Gastrocnemius medialis (tissue), 4 donors: ENCODE measurements at regions not wholly inside any gene's neighbourhood (a gene's known extent, or its start where the extent isn't known, plus 50 kb on each side); places are given as distances from the start of the nearest gene placed in this dataset.

ENCODE experiments used
- ATAC-seq, 2 donors: fragments of 150-250 bp; one replicate each; pipeline ENCODE4 v1.9.1; 2016
- DNase-seq, 2 donors: peaks; one replicate each; pipeline ENCODE4 v3.0.0-alpha.2; 2019
- H3K27ac ChIP-seq, 4 donors: fragments of 200-600 bp; sonication (generic); 1 replicate in 1 of 4; 2 replicates in 3 of 4; pipeline ENCODE4 v1.5.1; 2016 to 2018; ENCODE audit warnings: mild to moderate bottlenecking in 2 of 4, moderate library complexity in 1 of 4
- H3K27me3 ChIP-seq, 3 donors: fragments of 200-600 bp; sonication (generic) in 2 of 3; 1 replicate in 1 of 3; 2 replicates in 2 of 3; pipeline versions ENCODE4 v1.5.1 to v1.6.0; 2016 to 2019; ENCODE audit warnings: mild to moderate bottlenecking in 1 of 3, moderate library complexity in 1 of 3
- H3K36me3 ChIP-seq, 2 donors: fragments of 200-600 bp; sonication (generic) in 1 of 2; one replicate each; pipeline ENCODE4 v1.5.1; 2017 to 2018
- H3K4me1 ChIP-seq, 2 donors: fragments of 200-600 bp; sonication (generic) in 1 of 2; one replicate each; pipeline ENCODE4 v1.5.1; 2016 to 2017; ENCODE audit warnings: mild to moderate bottlenecking in 2 of 2
- H3K4me3 ChIP-seq, 4 donors: fragments of 200-600 bp; sonication (generic) in 3 of 4; 1 replicate in 1 of 4; 2 replicates in 3 of 4; pipeline ENCODE4 v1.5.1; 2016 to 2019; ENCODE audit warnings: mild to moderate bottlenecking in 2 of 4
- H3K9me3 ChIP-seq, 3 donors: fragments of 200-600 bp; sonication (generic) in 2 of 3; 1 replicate in 1 of 3; 2 replicates in 2 of 3; pipeline ENCODE4 v1.5.1; 2016 to 2019
- CTCF ChIP-seq, 5 experiments: fragments of 450-650 bp in 3 of 5; fragments of 200-600 bp in 2 of 5; sonication (generic) in 2 of 5; IDR thresholded peaks in 4 of 5; conservative IDR thresholded peaks in 1 of 5; 1 replicate in 4 of 5; 2 replicates in 1 of 5; pipeline ENCODE4 v1.5.1; 2016 to 2019; ENCODE audit warnings: antibody characterized with exemption in 5 of 5, mild to moderate bottlenecking in 3 of 5, moderate library complexity in 3 of 5
- POLR2A ChIP-seq, 2 donors: fragments of 450-650 bp; IDR thresholded peaks; one replicate each; pipeline ENCODE4 v1.6.1; 2017; ENCODE audit warnings: antibody characterized with exemption in 2 of 2, mild to moderate bottlenecking in 2 of 2, moderate library complexity in 2 of 2
- in situ Hi-C, 4 donors: fragments of 200-750 bp; cut with MboI; loops; one replicate each; pipeline versions ENCODE4 v1.15.0 to v1.8.0; 2017; ENCODE audit warnings: low sequenced_read_pairs in 4 of 4
- intact Hi-C: fragments of 100-400 bp; cut with DNase I; formaldehyde crosslinking; loops from one replicate; pipeline ENCODE4 v1.15.1; 2023; ENCODE audit warnings: low total_unique reads

- no peak for ATAC-seq
- H3K4me1 ChIP-seq: no peaks in the 10 kb centered on the region
- in situ Hi-C loops: no loop called here
- H3K9me3 ChIP-seq: no peaks in the 10 kb centered on the region
- H3K27me3 ChIP-seq: no peaks in the 10 kb centered on the region
- H3K27ac ChIP-seq: no peak overlapping the region
- TF ChIP-seq CTCF (IDR thresholded peaks at IDR 0.05 in 4 of 5, conservative IDR thresholded peaks at IDR 0.05 in 1 of 5) (no peak), POLR2A (IDR thresholded peaks at IDR 0.05) (no peak)
- intact Hi-C loops: no loop called here
- no peak for DNase-seq
- no peak overlapping the region for H3K4me3 ChIP-seq
- no peaks in the 10 kb centered on the region for H3K36me3 ChIP-seq
Observed at GRCh38 chr4:104909376-104909775, 237.3 kb upstream of the TET2 start.

- H3K27ac ChIP-seq: no peak overlapping the region
- no peaks in the 10 kb centered on the region for H3K4me1 ChIP-seq
- TF ChIP-seq POLR2A (IDR thresholded peaks at IDR 0.05) (no peak), CTCF (IDR thresholded peaks at IDR 0.05 in 4 of 5, conservative IDR thresholded peaks at IDR 0.05 in 1 of 5) (no peak)
- DNase-seq: no peak
- no peak for ATAC-seq
- no peaks in the 10 kb centered on the region for H3K36me3 ChIP-seq
- in situ Hi-C loops (no loop called here), intact Hi-C loops (no loop called here)
- no peaks in the 10 kb centered on the region for H3K9me3 ChIP-seq
- no peaks in the 10 kb centered on the region for H3K27me3 ChIP-seq
- H3K4me3 ChIP-seq: no peak overlapping the region
Observed at GRCh38 chr4:104912518-104912917, 234.2 kb upstream of the TET2 start.

- Histone ChIP-seq H3K36me3 (no peaks in the 10 kb centered on the region), H3K27me3 (no peaks in the 10 kb centered on the region), H3K4me1 (no peaks in the 10 kb centered on the region), H3K27ac (no peak overlapping the region), H3K4me3 (no peak overlapping the region), H3K9me3 (no peaks in the 10 kb centered on the region)
- ATAC-seq (no peak), DNase-seq (no peak)
- intact Hi-C loops (no loop called here), in situ Hi-C loops (no loop called here)
- TF ChIP-seq POLR2A (IDR thresholded peaks at IDR 0.05) (no peak), CTCF (IDR thresholded peaks at IDR 0.05 in 4 of 5, conservative IDR thresholded peaks at IDR 0.05 in 1 of 5) (no peak)
Observed at GRCh38 chr4:104915373-104915772, 231.3 kb upstream of the TET2 start.

GRCh38 chr4:104915864-104916263 lies 230.8 kb upstream of the TET2 start:
- ATAC-seq: no peak

More at GRCh38 chr4:104915864-104916263, 230.8 kb upstream of the TET2 start:
- DNase-seq: no peak
- Histone ChIP-seq H3K27me3 (no peaks in the 10 kb centered on the region), H3K9me3 (no peaks in the 10 kb centered on the region), H3K4me3 (no peak overlapping the region), H3K27ac (no peak overlapping the region), H3K4me1 (no peaks in the 10 kb centered on the region), H3K36me3 (no peaks in the 10 kb centered on the region)
- intact Hi-C loops (no loop called here), in situ Hi-C loops (no loop called here)
- TF ChIP-seq POLR2A (IDR thresholded peaks at IDR 0.05) (no peak), CTCF (IDR thresholded peaks at IDR 0.05 in 4 of 5, conservative IDR thresholded peaks at IDR 0.05 in 1 of 5) (no peak)
